CD14-positive monocyte (primary cell): ENCODE measurements at regions not wholly inside any gene's neighbourhood (a gene's known extent, or its start where the extent isn't known, plus 50 kb on each side); places are given as distances from the start of the nearest gene placed in this dataset.

Source experiments
- DNase-seq, 3 donors: peaks; one replicate each; pipeline ENCODE4 v3.0.0-alpha.2; 2011 to 2022
- H2AFZ ChIP-seq: 2 replicates; pipeline ENCODE4 v1.6.0; 2012; ENCODE audit warnings: mild to moderate bottlenecking, low read depth, low read length, inconsistent platforms; ENCODE audit not compliant: insufficient read depth, poor library complexity, severe bottlenecking
- H3K27ac ChIP-seq, 2 donors: 1 replicate in 1 of 2; 2 replicates in 1 of 2; pipeline ENCODE4 v1.5.1; 2012 to 2013; ENCODE audit warnings: low read length in 2 of 2, control low read depth in 1 of 2, inconsistent platforms in 1 of 2, low read depth in 1 of 2, mild to moderate bottlenecking in 1 of 2
- H3K27me3 ChIP-seq, 2 donors: one replicate each; pipeline versions ENCODE4 v1.6.0 to v1.6.1; 2011 to 2013; ENCODE audit warnings: low read length in 2 of 2; ENCODE audit not compliant: control insufficient read depth in 2 of 2, insufficient read depth in 2 of 2
- H3K36me3 ChIP-seq, 2 donors: replicated peaks in 1 of 2; 1 replicate in 1 of 2; 2 replicates in 1 of 2; pipeline versions ENCODE4 v1.5.1 to v1.6.1; 2012 to 2013; ENCODE audit warnings: low read length in 2 of 2, control low read depth in 1 of 2, inconsistent platforms in 1 of 2, mild to moderate bottlenecking in 1 of 2; ENCODE audit not compliant: insufficient read depth in 2 of 2, control insufficient read depth in 1 of 2
- H3K4me1 ChIP-seq, 2 donors: 1 replicate in 1 of 2; 2 replicates in 1 of 2; pipeline versions ENCODE4 v1.5.1 to v1.6.1; 2012 to 2013; ENCODE audit warnings: low read length in 2 of 2, control low read depth in 1 of 2, inconsistent platforms in 1 of 2, mild to moderate bottlenecking in 1 of 2, moderate library complexity in 1 of 2; ENCODE audit not compliant: insufficient read depth in 2 of 2, control insufficient read depth in 1 of 2
- H3K4me2 ChIP-seq: replicated peaks from 2 replicates; pipeline ENCODE3; 2012; ENCODE audit warnings: low read length, moderate library complexity, mild to moderate bottlenecking; ENCODE audit not compliant: poor library complexity, severe bottlenecking; ENCODE audit errors: extremely low read depth
- H3K4me3 ChIP-seq, 3 experiments: fragments of 200-600 bp in 1 of 3; sonication (generic) in 1 of 3; replicated peaks in 1 of 3; 1 replicate in 2 of 3; 2 replicates in 1 of 3; pipeline ENCODE4 v1.5.1; 2011 to 2013; ENCODE audit warnings: low read length in 3 of 3, mild to moderate bottlenecking in 3 of 3, control low read depth in 2 of 3, low read depth in 2 of 3, inconsistent platforms in 1 of 3, moderate library complexity in 1 of 3
- H3K79me2 ChIP-seq: 2 replicates; pipeline ENCODE4 v1.6.0; 2012; ENCODE audit warnings: mild to moderate bottlenecking, control low read depth, inconsistent platforms, low read length, moderate library complexity; ENCODE audit not compliant: insufficient read depth
- H3K9ac ChIP-seq: 2 replicates; pipeline ENCODE4 v1.6.0; 2017; ENCODE audit warnings: low read length, mild to moderate bottlenecking; ENCODE audit not compliant: insufficient read depth, poor library complexity, severe bottlenecking
- H3K9me3 ChIP-seq, 2 donors: replicated peaks in 1 of 2; 1 replicate in 1 of 2; 2 replicates in 1 of 2; pipeline versions ENCODE4 v1.5.1 to v1.6.1; 2012 to 2013; ENCODE audit warnings: low read length in 2 of 2, control low read depth in 1 of 2; ENCODE audit not compliant: control insufficient read depth in 1 of 2, insufficient read depth in 1 of 2
- H4K20me1 ChIP-seq: 2 replicates; pipeline ENCODE4 v1.6.0; 2012; ENCODE audit warnings: mild to moderate bottlenecking, low read length, control low read depth, moderate library complexity; ENCODE audit not compliant: insufficient read depth
- H3K27ac Mint-ChIP-seq, 7 donors: one replicate each; pipeline ENCODE4 v1.8.0; 2020; ENCODE audit warnings: mild to moderate bottlenecking in 7 of 7, mixed read lengths in 7 of 7, moderate library complexity in 6 of 7, inconsistent platforms in 2 of 7
- H3K27me3 Mint-ChIP-seq, 3 donors: one replicate each; pipeline ENCODE4 v1.8.0; 2021 to 2022; ENCODE audit warnings: low read depth in 3 of 3, mild to moderate bottlenecking in 3 of 3, mixed read lengths in 3 of 3, moderate library complexity in 3 of 3, inconsistent platforms in 1 of 3
- H3K36me3 Mint-ChIP-seq, 2 donors: one replicate each; pipeline ENCODE4 v1.8.0; 2020; ENCODE audit warnings: mixed read lengths in 2 of 2, inconsistent platforms in 1 of 2, mild to moderate bottlenecking in 1 of 2
- H3K4me1 Mint-ChIP-seq: one replicate; pipeline ENCODE4 v1.8.0; 2020; ENCODE audit warnings: mild to moderate bottlenecking, mixed read lengths
- H3K4me3 Mint-ChIP-seq, 2 donors: one replicate each; pipeline ENCODE4 v1.8.0; 2020; ENCODE audit warnings: mild to moderate bottlenecking in 2 of 2, mixed read lengths in 2 of 2, moderate library complexity in 1 of 2
- H3K9me3 Mint-ChIP-seq, 7 donors: one replicate each; pipeline ENCODE4 v1.8.0; 2020 to 2022; ENCODE audit warnings: mixed read lengths in 7 of 7, mild to moderate bottlenecking in 6 of 7, moderate library complexity in 6 of 7, inconsistent platforms in 2 of 7
- WGBS: methylation state at CpG from one replicate; pipeline ENCODE4 v1.1.5; 2013; ENCODE audit warnings: missing lambda C conversion rate; ENCODE audit not compliant: insufficient coverage; 5-methylcytosine and 5-hydroxymethylcytosine counted together
- intact Hi-C, 2 donors: fragments of 100-400 bp; cut with micrococcal nuclease; formaldehyde crosslinking; loops; one replicate each; pipeline versions ENCODE4 v1.15.0 to v1.15.1; 2023
- TF ChIP-seq, protein P1 (sequence below): fragments of 200-600 bp; IDR thresholded peaks from one replicate; pipeline ENCODE4 v1.8.0; 2022; ENCODE audit warnings: antibody characterized with exemption, mild to moderate bottlenecking

DNA sequence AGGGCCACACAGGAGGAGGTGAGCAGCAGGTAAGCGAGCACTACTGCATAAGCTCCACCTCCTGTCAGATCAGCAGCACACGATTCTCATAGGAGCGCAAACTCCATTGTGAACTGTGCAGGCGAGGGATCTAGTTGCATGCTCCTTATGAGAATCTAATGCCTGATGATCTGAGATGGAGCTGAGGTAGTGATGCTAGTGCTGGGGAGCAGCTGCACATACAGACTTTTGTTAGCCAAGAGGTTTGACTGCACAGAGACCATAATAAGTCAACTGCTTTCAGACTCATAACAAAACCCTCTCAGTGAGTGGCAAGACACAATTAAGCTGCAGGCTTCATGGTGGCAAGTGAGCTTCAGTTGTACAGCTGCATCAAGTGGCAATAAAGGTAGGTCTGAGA is 83.4 kb downstream of the PSMG1 start:
- Mint-ChIP-seq H3K4me1 (peaks cover 65% of the 10 kb centered on the region), H3K4me3 (no peak overlapping the region), H3K9me3 (peaks cover 0 to 3% (median 0%) of the 10 kb centered on the region in 7 donors), H3K27me3 (no peaks in the 10 kb centered on the region), H3K27ac (peak overlapping the region in 1 of 7 donors; percentile 45), H3K36me3 (peaks cover 0 to 4% of the 10 kb centered on the region in 2 donors)
- Histone ChIP-seq H3K9ac (no peak overlapping the region), H3K27me3 (no peaks in the 10 kb centered on the region), H3K36me3 (no peaks in the 10 kb centered on the region), H3K4me3 (no peak overlapping the region), H3K4me1 (peaks cover 54 to 55% of the 10 kb centered on the region in 2 donors), H2AFZ (no peak overlapping the region), H3K27ac (no peak overlapping the region), H4K20me1 (no peaks in the 10 kb centered on the region), H3K4me2 (no peak overlapping the region), H3K9me3 (no peaks in the 10 kb centered on the region), H3K79me2 (no peaks in the 10 kb centered on the region)
- TF ChIP-seq, protein P1, sequence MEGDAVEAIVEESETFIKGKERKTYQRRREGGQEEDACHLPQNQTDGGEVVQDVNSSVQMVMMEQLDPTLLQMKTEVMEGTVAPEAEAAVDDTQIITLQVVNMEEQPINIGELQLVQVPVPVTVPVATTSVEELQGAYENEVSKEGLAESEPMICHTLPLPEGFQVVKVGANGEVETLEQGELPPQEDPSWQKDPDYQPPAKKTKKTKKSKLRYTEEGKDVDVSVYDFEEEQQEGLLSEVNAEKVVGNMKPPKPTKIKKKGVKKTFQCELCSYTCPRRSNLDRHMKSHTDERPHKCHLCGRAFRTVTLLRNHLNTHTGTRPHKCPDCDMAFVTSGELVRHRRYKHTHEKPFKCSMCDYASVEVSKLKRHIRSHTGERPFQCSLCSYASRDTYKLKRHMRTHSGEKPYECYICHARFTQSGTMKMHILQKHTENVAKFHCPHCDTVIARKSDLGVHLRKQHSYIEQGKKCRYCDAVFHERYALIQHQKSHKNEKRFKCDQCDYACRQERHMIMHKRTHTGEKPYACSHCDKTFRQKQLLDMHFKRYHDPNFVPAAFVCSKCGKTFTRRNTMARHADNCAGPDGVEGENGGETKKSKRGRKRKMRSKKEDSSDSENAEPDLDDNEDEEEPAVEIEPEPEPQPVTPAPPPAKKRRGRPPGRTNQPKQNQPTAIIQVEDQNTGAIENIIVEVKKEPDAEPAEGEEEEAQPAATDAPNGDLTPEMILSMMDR = no peak
- WGBS = 100% methylated on average over 2 of the region's 4 CpGs
- intact Hi-C loops = loop anchor here (5.0 to 10.0 kb wide), 3 partner anchors 93 to 293 kb away; partner anchors contain the start of gene ETS2 (in 1 of the 2)
- DNase-seq = no peak

GRCh38 chr21:39098696-39099200 is 84.5 kb downstream of the PSMG1 start:
- TF ChIP-seq, protein P1 = no peak
- intact Hi-C loops = loop anchor here (5.0 to 10.0 kb wide), 3 partner anchors 91 to 291 kb away; partner anchors contain the start of gene ETS2 (in 1 of the 2)
- Histone ChIP-seq H3K4me3 (no peak overlapping the region), H3K36me3 (no peaks in the 10 kb centered on the region), H4K20me1 (no peaks in the 10 kb centered on the region), H2AFZ (no peak overlapping the region), H3K27me3 (no peaks in the 10 kb centered on the region), H3K9me3 (no peaks in the 10 kb centered on the region), H3K79me2 (no peaks in the 10 kb centered on the region), H3K27ac (peak overlapping the region in 1 of 2 donors; percentile 88), H3K9ac (no peak overlapping the region), H3K4me1 (peaks cover 54% of the 10 kb centered on the region in 2 donors), H3K4me2 (no peak overlapping the region)
- Mint-ChIP-seq H3K4me3 (no peak overlapping the region), H3K36me3 (peaks cover 0 to 4% of the 10 kb centered on the region in 2 donors), H3K4me1 (peaks cover 65% of the 10 kb centered on the region), H3K9me3 (peaks cover 0 to 2% (median 0%) of the 10 kb centered on the region in 7 donors), H3K27me3 (peaks cover 0 to under 1% (median 0%) of the 10 kb centered on the region in 3 donors), H3K27ac (peak overlapping the region in 4 of 7 donors; percentile 93 to 100 (median 99))
- no peak for DNase-seq
- WGBS = no CpG with 5 or more reads among the region's 3 CpGs
